ENCODE measurements at regions not wholly inside any gene's neighbourhood (a gene's known extent, or its start where the extent isn't known, plus 50 kb on each side); places are given as distances from the start of the nearest gene placed in this dataset.

DNA sequence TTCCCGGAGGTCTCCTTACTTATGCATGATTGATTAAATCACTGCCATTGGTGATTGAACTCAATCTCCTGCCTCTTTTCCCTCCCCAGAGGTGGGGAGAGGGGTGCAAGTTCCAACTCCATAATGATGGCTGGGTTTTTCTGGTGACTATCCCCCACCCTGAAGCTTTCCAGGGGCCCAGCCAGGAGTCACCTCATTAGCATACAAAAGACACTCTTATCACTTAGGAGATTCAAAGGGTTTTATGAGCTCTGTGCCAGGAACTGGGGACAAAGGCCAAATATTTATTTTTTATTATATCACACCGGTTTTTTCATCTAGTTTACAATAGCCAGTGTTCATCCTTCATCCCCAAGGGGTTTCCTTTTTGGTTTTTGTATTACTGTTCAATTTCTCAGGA is 300.7 kb downstream of the ETNK1 start:
- no peaks in the 10 kb centered on the region for H3K9me3 Mint-ChIP-seq
- no peaks in the 10 kb centered on the region for H3K4me1 Mint-ChIP-seq
- no peaks in the 10 kb centered on the region for H3K36me3 Mint-ChIP-seq
- Histone ChIP-seq H3K27ac (ENCODE audit: low read length) (no peak overlapping the region), H3K27me3 (replicated peaks in 1 of 2; ENCODE audit: control insufficient read depth in 2 of 2, extremely low read depth in 1 of 2, insufficient read depth in 2 of 2, low read length in 1 of 2) (peaks cover 0 to 4% of the 10 kb centered on the region in 2 experiments), H3K9me3 (no peaks in the 10 kb centered on the region), H3K4me1 (ENCODE audit: control insufficient read depth in 1 of 2, extremely low read depth in 1 of 2, insufficient read depth in 2 of 2, low read length in 2 of 2) (no peaks in the 10 kb centered on the region), H3K36me3 (ENCODE audit: control insufficient read depth in 2 of 2, extremely low read depth in 1 of 2, insufficient read depth in 1 of 2, low read length in 1 of 2) (no peaks in the 10 kb centered on the region), H3K4me3 (ENCODE audit: control insufficient read depth in 1 of 2, extremely low read depth in 1 of 2, low read length in 1 of 2) (no peak overlapping the region)
- ATAC-seq (replicated peaks in 1 of 4) (no peak), DNase-seq (no peak)
- H3K27ac Mint-ChIP-seq = no peak overlapping the region
- H3K4me3 Mint-ChIP-seq = no peak overlapping the region
- no CpG with 5 or more reads among the region's 2 CpGs for WGBS (ENCODE audit: insufficient coverage)
- H3K27me3 Mint-ChIP-seq = no peaks in the 10 kb centered on the region
- POLR2A ChIA-PET = no interaction called here
- CTCF ChIA-PET = no interaction called here

DNA sequence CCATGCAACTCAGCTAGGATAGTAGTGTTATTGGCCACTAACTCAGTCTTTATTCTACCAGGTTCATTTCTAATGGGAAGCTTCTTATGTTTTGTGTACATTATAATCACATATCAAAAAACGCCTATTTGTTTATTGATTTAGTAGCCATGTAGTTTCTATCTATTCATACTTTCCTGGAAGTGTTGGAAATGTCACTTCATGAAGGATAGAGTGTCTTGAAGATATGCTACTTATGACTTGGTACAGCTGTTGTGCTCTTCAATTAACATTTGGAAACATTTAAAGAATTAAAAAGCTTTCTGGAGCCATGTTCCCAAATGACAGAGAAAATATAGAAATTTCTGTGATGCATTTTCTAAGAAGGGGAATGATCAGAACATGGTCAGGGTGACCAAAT is 307.5 kb downstream of the ETNK1 start:
- Histone ChIP-seq H3K4me1 (ENCODE audit: control insufficient read depth in 1 of 2, extremely low read depth in 1 of 2, insufficient read depth in 2 of 2, low read length in 2 of 2) (no peaks in the 10 kb centered on the region), H3K9me3 (no peaks in the 10 kb centered on the region), H3K36me3 (ENCODE audit: control insufficient read depth in 2 of 2, extremely low read depth in 1 of 2, insufficient read depth in 1 of 2, low read length in 1 of 2) (no peaks in the 10 kb centered on the region), H3K4me3 (ENCODE audit: control insufficient read depth in 1 of 2, extremely low read depth in 1 of 2, low read length in 1 of 2) (no peak overlapping the region), H3K27ac (ENCODE audit: low read length) (no peak overlapping the region), H3K27me3 (replicated peaks in 1 of 2; ENCODE audit: control insufficient read depth in 2 of 2, extremely low read depth in 1 of 2, insufficient read depth in 2 of 2, low read length in 1 of 2) (peaks cover 0 to 4% of the 10 kb centered on the region in 2 experiments)
- ChIA-PET POLR2A (no interaction called here), CTCF (no interaction called here)
- Mint-ChIP-seq H3K27ac (no peak overlapping the region), H3K9me3 (no peaks in the 10 kb centered on the region), H3K36me3 (no peaks in the 10 kb centered on the region), H3K4me1 (no peaks in the 10 kb centered on the region), H3K4me3 (no peak overlapping the region), H3K27me3 (no peaks in the 10 kb centered on the region)
- ATAC-seq (replicated peaks in 1 of 4) (no peak), DNase-seq (no peak)
- WGBS (ENCODE audit: insufficient coverage) = no CpG with 5 or more reads among the region's 1 CpG

DNA sequence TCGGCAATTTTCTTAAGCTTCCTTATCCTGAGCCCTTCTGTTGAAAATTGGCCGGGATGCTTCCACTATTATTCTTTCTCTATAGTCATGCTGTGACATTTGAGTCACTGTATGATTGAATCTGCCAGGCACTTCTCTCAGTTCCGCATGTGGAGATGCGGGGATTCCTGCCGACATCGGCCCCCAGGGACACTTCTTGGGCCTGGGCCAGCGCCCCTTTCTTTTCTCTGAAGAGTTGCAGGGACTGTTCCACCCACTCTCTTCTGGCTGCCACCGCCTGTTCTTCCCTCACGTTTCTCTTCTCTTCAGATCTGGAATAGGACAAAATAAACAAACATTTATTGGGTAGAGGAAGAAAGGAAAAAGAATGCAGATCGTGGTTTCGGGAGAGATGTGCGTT is 310.1 kb downstream of the ETNK1 start:
- ATAC-seq (replicated peaks in 1 of 4) (no peak), DNase-seq (no peak)
- Histone ChIP-seq H3K27me3 (replicated peaks in 1 of 2; ENCODE audit: control insufficient read depth in 2 of 2, extremely low read depth in 1 of 2, insufficient read depth in 2 of 2, low read length in 1 of 2) (no peaks in the 10 kb centered on the region), H3K4me3 (ENCODE audit: control insufficient read depth in 1 of 2, extremely low read depth in 1 of 2, low read length in 1 of 2) (no peak overlapping the region), H3K27ac (ENCODE audit: low read length) (no peak overlapping the region), H3K9me3 (no peaks in the 10 kb centered on the region), H3K36me3 (ENCODE audit: control insufficient read depth in 2 of 2, extremely low read depth in 1 of 2, insufficient read depth in 1 of 2, low read length in 1 of 2) (no peaks in the 10 kb centered on the region), H3K4me1 (ENCODE audit: control insufficient read depth in 1 of 2, extremely low read depth in 1 of 2, insufficient read depth in 2 of 2, low read length in 2 of 2) (no peaks in the 10 kb centered on the region)
- Mint-ChIP-seq H3K27ac (no peak overlapping the region), H3K4me3 (no peak overlapping the region), H3K36me3 (no peaks in the 10 kb centered on the region), H3K27me3 (no peaks in the 10 kb centered on the region), H3K4me1 (no peaks in the 10 kb centered on the region), H3K9me3 (peaks cover 0 to 2% (median 0%) of the 10 kb centered on the region in 3 donors)
- 89% methylated on average over 9 of the region's 12 CpGs for WGBS (ENCODE audit: insufficient coverage)
- CTCF ChIA-PET = no interaction called here
- POLR2A ChIA-PET = no interaction called here

DNA sequence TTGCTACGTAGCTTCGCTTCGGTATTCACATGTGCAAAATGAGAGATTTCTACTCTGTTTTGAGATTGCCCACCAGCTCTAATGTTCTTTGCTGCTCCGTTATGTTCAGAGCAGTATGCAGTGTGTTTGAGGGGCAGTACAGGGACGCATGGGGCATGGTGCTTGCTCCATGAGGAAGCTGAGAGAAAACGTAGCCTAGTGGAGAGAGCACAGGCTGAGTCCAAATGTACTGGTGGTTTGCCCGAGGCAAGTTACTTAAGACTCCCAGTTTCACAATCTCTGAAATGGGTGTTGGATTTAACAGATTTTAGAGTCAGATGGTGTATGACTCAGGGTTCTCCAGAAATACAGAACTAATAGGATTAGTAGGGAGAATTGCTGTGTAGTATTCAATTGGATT is 310.5 kb downstream of the ETNK1 start:
- H3K4me3 ChIP-seq (ENCODE audit: control insufficient read depth in 1 of 2, extremely low read depth in 1 of 2, low read length in 1 of 2) = no peak overlapping the region
- no peaks in the 10 kb centered on the region for H3K4me1 Mint-ChIP-seq
- H3K27ac ChIP-seq (ENCODE audit: low read length) = no peak overlapping the region
- H3K27me3 ChIP-seq (replicated peaks in 1 of 2; ENCODE audit: control insufficient read depth in 2 of 2, extremely low read depth in 1 of 2, insufficient read depth in 2 of 2, low read length in 1 of 2) = no peaks in the 10 kb centered on the region
- peaks cover 0 to 5% (median 0%) of the 10 kb centered on the region in 3 donors for H3K9me3 Mint-ChIP-seq
- ChIA-PET CTCF (no interaction called here), POLR2A (no interaction called here)
- no peak for ATAC-seq (replicated peaks in 1 of 4)
- H3K4me3 Mint-ChIP-seq = no peak overlapping the region
- no peaks in the 10 kb centered on the region for H3K9me3 ChIP-seq
- DNase-seq = no peak
- WGBS (ENCODE audit: insufficient coverage) = 78% methylated on average over 7 of the region's 7 CpGs
- H3K4me1 ChIP-seq (ENCODE audit: control insufficient read depth in 1 of 2, extremely low read depth in 1 of 2, insufficient read depth in 2 of 2, low read length in 2 of 2) = no peaks in the 10 kb centered on the region
- no peaks in the 10 kb centered on the region for H3K27me3 Mint-ChIP-seq
- no peaks in the 10 kb centered on the region for H3K36me3 Mint-ChIP-seq
- H3K27ac Mint-ChIP-seq = no peak overlapping the region
- H3K36me3 ChIP-seq (ENCODE audit: control insufficient read depth in 2 of 2, extremely low read depth in 1 of 2, insufficient read depth in 1 of 2, low read length in 1 of 2) = no peaks in the 10 kb centered on the region

DNA sequence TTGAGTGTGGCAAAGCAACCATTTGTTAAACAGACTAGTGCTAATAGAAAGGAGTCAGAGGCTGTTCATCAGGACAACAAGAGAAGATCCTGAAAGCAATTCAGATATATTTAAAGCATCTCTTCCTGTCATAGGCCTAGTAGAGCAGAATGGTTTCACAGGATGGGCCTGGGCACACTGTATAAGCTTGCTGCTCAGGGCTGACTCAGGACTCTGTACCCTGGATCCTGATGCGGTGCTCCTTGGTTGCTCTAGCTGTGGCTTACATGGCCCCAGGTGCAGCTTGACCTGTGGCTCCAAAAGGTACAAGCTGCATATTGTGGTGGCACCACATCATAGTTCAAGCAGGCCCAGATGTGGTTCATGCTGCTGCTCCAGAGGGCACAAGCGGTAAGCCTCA is 313.4 kb downstream of the ETNK1 start:
- no peak overlapping the region for H3K27ac Mint-ChIP-seq
- H3K9me3 Mint-ChIP-seq = peaks cover 5 to 10% (median 8%) of the 10 kb centered on the region in 3 donors
- Histone ChIP-seq H3K27ac (ENCODE audit: low read length) (no peak overlapping the region), H3K9me3 (no peaks in the 10 kb centered on the region), H3K27me3 (replicated peaks in 1 of 2; ENCODE audit: control insufficient read depth in 2 of 2, extremely low read depth in 1 of 2, insufficient read depth in 2 of 2, low read length in 1 of 2) (no peaks in the 10 kb centered on the region), H3K4me1 (ENCODE audit: control insufficient read depth in 1 of 2, extremely low read depth in 1 of 2, insufficient read depth in 2 of 2, low read length in 2 of 2) (no peaks in the 10 kb centered on the region), H3K36me3 (ENCODE audit: control insufficient read depth in 2 of 2, extremely low read depth in 1 of 2, insufficient read depth in 1 of 2, low read length in 1 of 2) (no peaks in the 10 kb centered on the region), H3K4me3 (ENCODE audit: control insufficient read depth in 1 of 2, extremely low read depth in 1 of 2, low read length in 1 of 2) (no peak overlapping the region)
- DNase-seq (no peak), ATAC-seq (replicated peaks in 1 of 4) (no peak)
- no peaks in the 10 kb centered on the region for H3K36me3 Mint-ChIP-seq
- 100% methylated on average over 2 of the region's 2 CpGs for WGBS (ENCODE audit: insufficient coverage)
- H3K27me3 Mint-ChIP-seq = no peaks in the 10 kb centered on the region
- no peak overlapping the region for H3K4me3 Mint-ChIP-seq
- ChIA-PET CTCF (no interaction called here), POLR2A (no interaction called here)
- no peaks in the 10 kb centered on the region for H3K4me1 Mint-ChIP-seq

DNA sequence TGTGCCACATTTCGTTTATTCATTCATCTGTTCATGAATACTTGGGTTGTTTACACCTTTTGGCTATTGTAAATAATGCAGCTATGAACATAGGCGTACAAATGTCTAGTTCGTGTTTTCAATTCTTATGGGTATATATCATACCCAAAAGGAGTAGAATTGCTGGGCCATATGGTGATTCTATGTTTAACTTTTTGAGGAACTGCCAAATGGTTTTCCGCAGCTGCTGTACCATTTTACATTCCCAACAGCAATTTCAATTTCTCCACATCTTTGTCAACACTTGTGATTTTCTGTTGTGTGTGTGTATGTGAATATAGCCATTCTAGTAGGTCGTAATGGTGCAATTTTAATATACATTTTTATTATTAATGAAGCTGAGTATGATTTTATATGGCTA is 326.2 kb downstream of the ETNK1 start:
- POLR2A ChIA-PET = no interaction called here
- ATAC-seq (replicated peaks in 1 of 4) (no peak), DNase-seq (no peak)
- H3K36me3 ChIP-seq (ENCODE audit: control insufficient read depth in 2 of 2, extremely low read depth in 1 of 2, insufficient read depth in 1 of 2, low read length in 1 of 2) = no peaks in the 10 kb centered on the region
- CTCF ChIA-PET = no interaction called here
- Mint-ChIP-seq H3K4me1 (no peaks in the 10 kb centered on the region), H3K9me3 (peaks cover 0 to 10% (median 7%) of the 10 kb centered on the region in 3 donors), H3K4me3 (no peak overlapping the region), H3K27ac (no peak overlapping the region), H3K36me3 (no peaks in the 10 kb centered on the region), H3K27me3 (no peaks in the 10 kb centered on the region)
- no CpG with 5 or more reads among the region's 5 CpGs for WGBS (ENCODE audit: insufficient coverage)
- no peak overlapping the region for H3K27ac ChIP-seq (ENCODE audit: low read length)
- H3K4me3 ChIP-seq (ENCODE audit: control insufficient read depth in 1 of 2, extremely low read depth in 1 of 2, low read length in 1 of 2) = no peak overlapping the region
- H3K9me3 ChIP-seq = no peaks in the 10 kb centered on the region
- no peaks in the 10 kb centered on the region for H3K4me1 ChIP-seq (ENCODE audit: control insufficient read depth in 1 of 2, extremely low read depth in 1 of 2, insufficient read depth in 2 of 2, low read length in 2 of 2)
- peaks cover 0 to 4% of the 10 kb centered on the region in 2 experiments for H3K27me3 ChIP-seq (replicated peaks in 1 of 2; ENCODE audit: control insufficient read depth in 2 of 2, extremely low read depth in 1 of 2, insufficient read depth in 2 of 2, low read length in 1 of 2)

DNA sequence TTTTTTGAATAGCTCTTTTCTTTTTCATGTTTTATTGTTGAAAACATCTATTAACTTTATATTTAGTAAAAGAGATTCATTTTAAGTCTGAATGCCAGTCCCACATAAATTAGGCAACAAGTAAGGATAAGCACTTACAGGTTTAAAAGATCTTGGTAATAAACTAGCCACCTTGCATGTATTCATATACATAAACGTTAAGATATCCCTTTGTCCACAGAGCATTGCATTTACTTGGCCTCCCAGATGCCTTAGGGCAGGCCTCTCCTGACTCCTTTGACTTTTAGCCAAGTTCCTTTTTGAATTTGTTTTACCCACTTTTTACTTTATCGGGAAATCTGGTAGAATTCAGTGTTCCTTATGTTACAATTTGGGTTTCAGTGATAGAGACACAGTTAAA is 331.7 kb downstream of the ETNK1 start:
- Mint-ChIP-seq H3K36me3 (no peaks in the 10 kb centered on the region), H3K4me1 (no peaks in the 10 kb centered on the region), H3K27me3 (no peaks in the 10 kb centered on the region), H3K27ac (no peak overlapping the region), H3K4me3 (no peak overlapping the region), H3K9me3 (peaks cover 2 to 10% (median 7%) of the 10 kb centered on the region in 3 donors)
- H3K27me3 ChIP-seq (replicated peaks in 1 of 2; ENCODE audit: control insufficient read depth in 2 of 2, extremely low read depth in 1 of 2, insufficient read depth in 2 of 2, low read length in 1 of 2) = peaks cover 0 to 4% of the 10 kb centered on the region in 2 experiments
- no peak overlapping the region for H3K4me3 ChIP-seq (ENCODE audit: control insufficient read depth in 1 of 2, extremely low read depth in 1 of 2, low read length in 1 of 2)
- H3K4me1 ChIP-seq (ENCODE audit: control insufficient read depth in 1 of 2, extremely low read depth in 1 of 2, insufficient read depth in 2 of 2, low read length in 2 of 2) = no peaks in the 10 kb centered on the region
- POLR2A ChIA-PET = no interaction called here
- DNase-seq (no peak), ATAC-seq (replicated peaks in 1 of 4) (no peak)
- no peak overlapping the region for H3K27ac ChIP-seq (ENCODE audit: low read length)
- H3K36me3 ChIP-seq (ENCODE audit: control insufficient read depth in 2 of 2, extremely low read depth in 1 of 2, insufficient read depth in 1 of 2, low read length in 1 of 2) = no peaks in the 10 kb centered on the region
- WGBS (ENCODE audit: insufficient coverage) = no CpG with 5 or more reads among the region's 2 CpGs
- CTCF ChIA-PET = no interaction called here
- H3K9me3 ChIP-seq = no peaks in the 10 kb centered on the region

All from T-cell (primary cell).